Upper lobe of left lung (tissue), 6 donors: ENCODE measurements at regions not wholly inside any gene's neighbourhood (a gene's known extent, or its start where the extent isn't known, plus 50 kb on each side); places are given as distances from the start of the nearest gene placed in this dataset.

Experiments
- ATAC-seq, 2 donors: fragments of 200-7000 bp; cut with Tn5 transposase; one replicate each; pipeline ENCODE4 v1.9.1; 2022; ENCODE audit warnings: mild to moderate bottlenecking in 2 of 2, moderate library complexity in 2 of 2; ENCODE audit not compliant: low FRiP score in 2 of 2
- DNase-seq, 2 donors: peaks; one replicate each; pipeline ENCODE4 v3.0.0-alpha.2; 2019 to 2020
- H3K27ac ChIP-seq, 4 donors: fragments of 200-600 bp; sonication (generic); one replicate each; pipeline ENCODE4 v1.5.1; 2016 to 2019
- H3K27me3 ChIP-seq, 4 donors: fragments of 200-600 bp; sonication (generic); one replicate each; pipeline ENCODE4 v1.5.1; 2017 to 2019
- H3K36me3 ChIP-seq, 4 donors: fragments of 200-600 bp; sonication (generic); one replicate each; pipeline ENCODE4 v1.5.1; 2016 to 2019
- H3K4me1 ChIP-seq, 4 donors: fragments of 200-600 bp; sonication (generic); one replicate each; pipeline ENCODE4 v1.5.1; 2018 to 2019
- H3K4me3 ChIP-seq, 4 donors: fragments of 200-600 bp; sonication (generic); one replicate each; pipeline ENCODE4 v1.5.1; 2017 to 2019; ENCODE audit warnings: mild to moderate bottlenecking in 2 of 4, moderate library complexity in 1 of 4
- H3K9me3 ChIP-seq, 4 donors: fragments of 200-600 bp; sonication (generic); one replicate each; pipeline ENCODE4 v1.5.1; 2018 to 2019
- CTCF ChIP-seq, 6 experiments: fragments of 450-650 bp in 4 of 6; fragments of 200-600 bp in 2 of 6; sonication (generic) in 2 of 6; IDR thresholded peaks; one replicate each; pipeline ENCODE4 v1.5.1; 2016 to 2019; ENCODE audit warnings: antibody characterized with exemption in 6 of 6
- EP300 ChIP-seq, 4 donors: sonication (generic); formaldehyde crosslinking; IDR thresholded peaks; one replicate each; pipeline ENCODE4 v1.5.1; 2017; ENCODE audit warnings: antibody characterized with exemption in 4 of 4, control low read depth in 2 of 4
- POLR2A ChIP-seq, 4 donors: fragments of 450-650 bp; IDR thresholded peaks; one replicate each; pipeline ENCODE4 v1.5.1; 2016 to 2017; ENCODE audit warnings: antibody characterized with exemption in 4 of 4, mild to moderate bottlenecking in 2 of 4
- POLR2AphosphoS5 ChIP-seq, 2 donors: sonication (generic); formaldehyde crosslinking; IDR thresholded peaks; one replicate each; pipeline ENCODE4 v1.5.1; 2017; ENCODE audit warnings: antibody characterized with exemption in 2 of 2
- WGBS, 2 donors: methylation state at CpG; one replicate each; pipeline ENCODE4 v1.1.5; 2017 to 2018; 5-methylcytosine and 5-hydroxymethylcytosine counted together
- donor health status: DM: no; HTN: no; CAD: no; lungs with moderate emphysema.
- donor health status: DM: no; HTN: yes; CAD: no; lungs with severe emphysema.

- DNase-seq: no peak
Observed at GRCh38 chr6:104126315-104127005, 733.3 kb downstream of the HACE1 start.

GRCh38 chr6:104123227-104123626, 736.5 kb downstream of the HACE1 start:
- H3K4me1 ChIP-seq: no peaks in the 10 kb centered on the region
- no peaks in the 10 kb centered on the region for H3K27me3 ChIP-seq
- no peaks in the 10 kb centered on the region for H3K36me3 ChIP-seq
- no peak overlapping the region for H3K27ac ChIP-seq
- no peak for ATAC-seq
- no peak for DNase-seq
- H3K4me3 ChIP-seq: no peak overlapping the region
- TF ChIP-seq CTCF (IDR thresholded peaks at IDR 0.05) (no peak), EP300 (IDR thresholded peaks at IDR 0.05) (no peak), POLR2A (IDR thresholded peaks at IDR 0.05) (no peak), POLR2AphosphoS5 (IDR thresholded peaks at IDR 0.05) (no peak)
- 89 to 93% methylated on average over 1 of the region's 1 CpG for WGBS, 2 donors
- H3K9me3 ChIP-seq: peaks cover 0 to 4% (median 0%) of the 10 kb centered on the region in 4 donors

More at GRCh38 chr6:104126315-104127005, 733.3 kb downstream of the HACE1 start:
- Histone ChIP-seq H3K4me1 (no peaks in the 10 kb centered on the region), H3K9me3 (peaks cover 0 to 4% (median 0%) of the 10 kb centered on the region in 4 donors), H3K27me3 (no peaks in the 10 kb centered on the region), H3K27ac (no peak overlapping the region), H3K36me3 (no peaks in the 10 kb centered on the region), H3K4me3 (no peak overlapping the region)
- WGBS, 2 donors: 87 to 94% methylated on average over 3 of the region's 3 CpGs
- ATAC-seq: no peak
- no peak for TF ChIP-seq POLR2A (IDR thresholded peaks at IDR 0.05)
- TF ChIP-seq POLR2AphosphoS5 (IDR thresholded peaks at IDR 0.05): no peak
- TF ChIP-seq CTCF (IDR thresholded peaks at IDR 0.05): no peak
- no peak for TF ChIP-seq EP300 (IDR thresholded peaks at IDR 0.05)

GRCh38 chr6:104118274-104118673, 741.4 kb downstream of the HACE1 start:
- TF ChIP-seq POLR2A (IDR thresholded peaks at IDR 0.05): no peak
- TF ChIP-seq POLR2AphosphoS5 (IDR thresholded peaks at IDR 0.05): no peak
- no peak for TF ChIP-seq EP300 (IDR thresholded peaks at IDR 0.05)
- TF ChIP-seq CTCF (IDR thresholded peaks at IDR 0.05): no peak
- H3K27me3 ChIP-seq: no peaks in the 10 kb centered on the region
- WGBS, 2 donors: 58 to 72% methylated on average over 4 of the region's 4 CpGs
- no peaks in the 10 kb centered on the region for H3K9me3 ChIP-seq
- H3K4me3 ChIP-seq: no peak overlapping the region
- H3K36me3 ChIP-seq: no peaks in the 10 kb centered on the region
- H3K27ac ChIP-seq: no peak overlapping the region
- no peak for ATAC-seq
- no peaks in the 10 kb centered on the region for H3K4me1 ChIP-seq
- no peak for DNase-seq

GRCh38 chr6:104109806-104110205, 749.9 kb downstream of the HACE1 start:
- Histone ChIP-seq H3K9me3 (no peaks in the 10 kb centered on the region), H3K4me3 (no peak overlapping the region), H3K4me1 (no peaks in the 10 kb centered on the region), H3K27me3 (no peaks in the 10 kb centered on the region), H3K36me3 (no peaks in the 10 kb centered on the region), H3K27ac (no peak overlapping the region)
- ATAC-seq (no peak), DNase-seq (no peak)
- WGBS, 2 donors: 88 to 91% methylated on average over 2 of the region's 2 CpGs
- TF ChIP-seq EP300 (IDR thresholded peaks at IDR 0.05): no peak
- TF ChIP-seq POLR2A (IDR thresholded peaks at IDR 0.05): no peak
- no peak for TF ChIP-seq POLR2AphosphoS5 (IDR thresholded peaks at IDR 0.05)
- TF ChIP-seq CTCF (IDR thresholded peaks at IDR 0.05): no peak

- ATAC-seq: no peak
- Histone ChIP-seq H3K27me3 (no peaks in the 10 kb centered on the region), H3K27ac (no peak overlapping the region), H3K36me3 (no peaks in the 10 kb centered on the region), H3K4me1 (no peaks in the 10 kb centered on the region), H3K4me3 (no peak overlapping the region), H3K9me3 (no peaks in the 10 kb centered on the region)
- TF ChIP-seq POLR2AphosphoS5 (IDR thresholded peaks at IDR 0.05) (no peak), POLR2A (IDR thresholded peaks at IDR 0.05) (no peak)
- no peak for DNase-seq
Observed at GRCh38 chr6:104108634-104109033, 751.1 kb downstream of the HACE1 start.
